Loucy (cell line): ENCODE measurements at regions not wholly inside any gene's neighbourhood (a gene's known extent, or its start where the extent isn't known, plus 50 kb on each side); places are given as distances from the start of the nearest gene placed in this dataset.

Experiments used
- H2AFZ ChIP-seq: fragments of 200-600 bp; sonication (generic); 2 replicates; pipeline ENCODE4 v1.6.0; 2016; ENCODE audit warnings: antibody characterized with exemption, mild to moderate bottlenecking, low read length, moderate library complexity
- H3F3A ChIP-seq: fragments of 200-600 bp; 2 replicates; pipeline ENCODE4 v1.6.0; 2016; ENCODE audit warnings: antibody characterized with exemption, low read depth, mild to moderate bottlenecking
- H3K27me3 ChIP-seq: fragments of 200-600 bp; sonication (generic); 2 replicates; pipeline ENCODE4 v1.6.1; 2014; ENCODE audit warnings: low read length, mild to moderate bottlenecking; ENCODE audit not compliant: insufficient read depth, poor library complexity, severe bottlenecking
- H3K36me3 ChIP-seq: fragments of 200-600 bp; sonication (generic); 2 replicates; pipeline ENCODE4 v1.6.1; 2016; ENCODE audit warnings: low read length; ENCODE audit not compliant: insufficient read depth
- H3K4me1 ChIP-seq: fragments of 200-600 bp; sonication (generic); 2 replicates; pipeline ENCODE4 v1.5.1; 2014; ENCODE audit warnings: low read length, mild to moderate bottlenecking; ENCODE audit not compliant: insufficient read depth, poor library complexity, severe bottlenecking
- H3K4me2 ChIP-seq: fragments of 200-600 bp; sonication (generic); 2 replicates; pipeline ENCODE4 v1.6.0; 2014; ENCODE audit warnings: antibody characterized with exemption, low read length, low read depth, mild to moderate bottlenecking; ENCODE audit not compliant: poor library complexity, severe bottlenecking
- H3K4me3 ChIP-seq: fragments of 200-600 bp; sonication (generic); 2 replicates; pipeline ENCODE4 v1.5.1; 2014; ENCODE audit warnings: low read length, mild to moderate bottlenecking, mixed read lengths; ENCODE audit not compliant: poor library complexity, severe bottlenecking
- H3K79me2 ChIP-seq: fragments of 200-600 bp; sonication (generic); 2 replicates; pipeline ENCODE4 v1.6.1; 2014; ENCODE audit warnings: low read length; ENCODE audit not compliant: insufficient read depth
- H3K9ac ChIP-seq: fragments of 200-600 bp; sonication (generic); 2 replicates; pipeline ENCODE4 v1.6.0; 2014; ENCODE audit warnings: mild to moderate bottlenecking, low read depth, low read length, moderate library complexity; ENCODE audit not compliant: poor library complexity, severe bottlenecking
- H3K9me2 ChIP-seq: fragments of 200-600 bp; sonication (generic); replicated peaks from 2 replicates; pipeline ENCODE4 v1.6.1; 2016; ENCODE audit warnings: low read depth, low read length, mixed read lengths
- H3K9me3 ChIP-seq: fragments of 200-600 bp; sonication (generic); 2 replicates; pipeline ENCODE4 v1.6.1; 2014; ENCODE audit warnings: mild to moderate bottlenecking, antibody characterized with exemption, low read length, low read depth; ENCODE audit not compliant: insufficient read depth
- H4K20me1 ChIP-seq: fragments of 200-600 bp; sonication (generic); 2 replicates; pipeline ENCODE4 v1.6.0; 2014; ENCODE audit warnings: antibody characterized with exemption, low read length, mild to moderate bottlenecking; ENCODE audit not compliant: insufficient read depth, poor library complexity, severe bottlenecking
- EZH2phosphoT487 ChIP-seq: fragments of 200-600 bp; IDR thresholded peaks from 2 replicates; pipeline ENCODE4 v1.6.1; 2018; ENCODE audit warnings: antibody characterized with exemption, mild to moderate bottlenecking, moderate library complexity, borderline replicate concordance
- TF ChIP-seq, protein P1 (sequence below): fragments of 200-600 bp; sonication (generic); conservative IDR thresholded peaks from 2 replicates; pipeline ENCODE4 v1.5.1; 2014; ENCODE audit warnings: mild to moderate bottlenecking, antibody characterized with exemption, low read length

DNA sequence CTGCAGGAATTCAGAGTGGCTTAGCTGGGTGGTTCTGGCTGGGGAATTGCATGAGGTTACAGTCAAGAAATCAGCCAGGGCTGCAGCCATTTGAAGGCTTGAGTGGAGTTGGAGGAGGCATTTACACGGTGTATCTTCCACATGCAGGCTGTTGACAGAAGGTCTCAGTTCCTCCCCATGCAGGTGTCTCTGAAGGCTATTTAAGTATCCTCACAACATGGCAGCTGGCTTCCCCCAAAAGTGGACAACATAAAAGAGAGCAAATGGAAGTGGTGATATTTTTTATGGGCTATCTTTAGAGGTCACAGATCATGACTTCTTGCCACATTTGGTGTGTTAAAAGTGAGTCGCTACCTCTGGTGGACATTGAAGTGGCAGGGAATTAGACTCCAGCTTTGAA lies 60.1 kb upstream of the SPRED1 start:
- H3K9me3 ChIP-seq: no peaks in the 10 kb centered on the region
- H3K27me3 ChIP-seq: no peaks in the 10 kb centered on the region
- no peaks in the 10 kb centered on the region for H3K9me2 ChIP-seq
- TF ChIP-seq, protein P1, sequence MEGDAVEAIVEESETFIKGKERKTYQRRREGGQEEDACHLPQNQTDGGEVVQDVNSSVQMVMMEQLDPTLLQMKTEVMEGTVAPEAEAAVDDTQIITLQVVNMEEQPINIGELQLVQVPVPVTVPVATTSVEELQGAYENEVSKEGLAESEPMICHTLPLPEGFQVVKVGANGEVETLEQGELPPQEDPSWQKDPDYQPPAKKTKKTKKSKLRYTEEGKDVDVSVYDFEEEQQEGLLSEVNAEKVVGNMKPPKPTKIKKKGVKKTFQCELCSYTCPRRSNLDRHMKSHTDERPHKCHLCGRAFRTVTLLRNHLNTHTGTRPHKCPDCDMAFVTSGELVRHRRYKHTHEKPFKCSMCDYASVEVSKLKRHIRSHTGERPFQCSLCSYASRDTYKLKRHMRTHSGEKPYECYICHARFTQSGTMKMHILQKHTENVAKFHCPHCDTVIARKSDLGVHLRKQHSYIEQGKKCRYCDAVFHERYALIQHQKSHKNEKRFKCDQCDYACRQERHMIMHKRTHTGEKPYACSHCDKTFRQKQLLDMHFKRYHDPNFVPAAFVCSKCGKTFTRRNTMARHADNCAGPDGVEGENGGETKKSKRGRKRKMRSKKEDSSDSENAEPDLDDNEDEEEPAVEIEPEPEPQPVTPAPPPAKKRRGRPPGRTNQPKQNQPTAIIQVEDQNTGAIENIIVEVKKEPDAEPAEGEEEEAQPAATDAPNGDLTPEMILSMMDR: no peak
- no peak for TF ChIP-seq EZH2phosphoT487
- no peak overlapping the region for H3K4me3 ChIP-seq
- no peaks in the 10 kb centered on the region for H3K79me2 ChIP-seq
- H3K4me1 ChIP-seq: no peaks in the 10 kb centered on the region
- no peaks in the 10 kb centered on the region for H3K36me3 ChIP-seq
- H3K9ac ChIP-seq: no peak overlapping the region
- H2AFZ ChIP-seq: no peak overlapping the region
- H4K20me1 ChIP-seq: no peaks in the 10 kb centered on the region
- no peak overlapping the region for H3K4me2 ChIP-seq
- no peaks in the 10 kb centered on the region for H3F3A ChIP-seq

DNA sequence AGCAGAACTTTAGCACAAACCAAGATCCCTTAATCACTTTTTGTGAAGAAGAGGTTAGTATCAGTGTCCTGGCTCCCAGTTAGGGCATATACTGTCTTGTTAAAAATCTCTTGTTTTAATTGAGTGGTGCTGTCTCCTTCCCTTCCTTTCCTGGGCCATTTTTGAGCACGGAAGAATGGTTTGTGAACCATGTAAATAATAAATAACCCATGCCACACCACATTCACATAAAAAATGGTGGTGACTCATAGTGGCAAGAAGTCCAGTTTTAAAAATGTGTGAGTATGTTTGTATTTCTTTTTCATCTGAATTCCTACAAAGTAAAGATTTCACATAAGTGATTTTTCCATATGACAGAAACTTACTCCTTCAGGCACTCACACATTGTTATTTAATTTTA lies 59.1 kb upstream of the SPRED1 start:
- no peak overlapping the region for H3K4me3 ChIP-seq
- H3K9me3 ChIP-seq: no peaks in the 10 kb centered on the region
- no peaks in the 10 kb centered on the region for H3F3A ChIP-seq
- no peaks in the 10 kb centered on the region for H3K4me1 ChIP-seq
- H3K9me2 ChIP-seq: no peaks in the 10 kb centered on the region
- no peaks in the 10 kb centered on the region for H3K36me3 ChIP-seq
- no peak overlapping the region for H3K4me2 ChIP-seq
- TF ChIP-seq, protein P1: no peak
- H3K27me3 ChIP-seq: no peaks in the 10 kb centered on the region
- no peaks in the 10 kb centered on the region for H4K20me1 ChIP-seq
- no peak overlapping the region for H2AFZ ChIP-seq
- H3K79me2 ChIP-seq: no peaks in the 10 kb centered on the region
- H3K9ac ChIP-seq: no peak overlapping the region

DNA sequence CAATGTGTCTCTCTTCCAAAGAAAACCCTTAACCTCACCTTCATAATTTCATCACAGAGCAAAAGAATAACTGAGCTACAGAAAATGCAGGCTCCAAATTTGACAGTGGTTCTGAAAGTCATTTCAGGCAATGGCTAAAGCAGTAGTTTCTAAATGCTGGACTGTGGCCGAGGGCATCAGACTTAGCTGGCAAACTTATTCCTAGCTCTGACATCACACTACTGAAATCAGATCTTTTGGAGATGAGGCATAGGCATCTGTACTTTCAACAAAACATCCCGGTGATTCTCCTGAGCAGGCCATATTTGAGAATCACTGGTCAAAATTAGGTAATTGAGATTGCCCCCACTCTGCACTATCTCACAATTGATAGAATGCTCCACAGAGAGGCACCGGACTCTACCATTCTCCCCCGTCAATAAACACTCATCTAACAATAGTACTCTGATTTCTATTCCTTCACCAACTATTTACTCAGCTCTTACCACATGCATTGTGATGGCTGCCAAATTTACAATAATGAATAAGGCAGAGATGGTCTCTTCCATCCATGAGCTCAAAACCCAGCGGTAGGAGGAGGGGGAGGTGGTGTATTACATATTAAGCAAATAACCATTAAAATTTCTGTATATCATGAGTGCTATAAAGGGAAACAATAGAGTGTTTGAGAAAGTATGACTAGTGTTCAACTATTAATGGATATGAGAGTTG lies 57.3 kb upstream of the SPRED1 start:
- TF ChIP-seq, protein P1: no peak
- no peak for TF ChIP-seq EZH2phosphoT487
- Histone ChIP-seq H2AFZ (no peak overlapping the region), H3K9ac (no peak overlapping the region), H3K9me3 (no peaks in the 10 kb centered on the region), H3K4me3 (no peak overlapping the region), H4K20me1 (no peaks in the 10 kb centered on the region), H3K4me1 (no peaks in the 10 kb centered on the region), H3F3A (no peaks in the 10 kb centered on the region), H3K9me2 (no peaks in the 10 kb centered on the region), H3K4me2 (no peak overlapping the region), H3K27me3 (no peaks in the 10 kb centered on the region), H3K36me3 (no peaks in the 10 kb centered on the region), H3K79me2 (no peaks in the 10 kb centered on the region)
